DOHH2 (cell line): ENCODE measurements at regions not wholly inside any gene's neighbourhood (a gene's known extent, or its start where the extent isn't known, plus 50 kb on each side); places are given as distances from the start of the nearest gene placed in this dataset.

Experiments used
- EZH2phosphoT487 ChIP-seq: fragments of 200-600 bp; sonication (generic); IDR thresholded peaks from 2 replicates; pipeline ENCODE4 v1.6.1; 2017; ENCODE audit warnings: borderline replicate concordance, mild to moderate bottlenecking, antibody characterized with exemption, low read length, moderate library complexity, mixed read lengths
- TF ChIP-seq, protein P1 (sequence below): fragments of 200-600 bp; sonication (generic); IDR thresholded peaks from one replicate; pipeline ENCODE4 v1.5.1; 2014; ENCODE audit warnings: antibody characterized with exemption, mild to moderate bottlenecking, low read depth, low read length; ENCODE audit not compliant: poor library complexity, severe bottlenecking

DNA sequence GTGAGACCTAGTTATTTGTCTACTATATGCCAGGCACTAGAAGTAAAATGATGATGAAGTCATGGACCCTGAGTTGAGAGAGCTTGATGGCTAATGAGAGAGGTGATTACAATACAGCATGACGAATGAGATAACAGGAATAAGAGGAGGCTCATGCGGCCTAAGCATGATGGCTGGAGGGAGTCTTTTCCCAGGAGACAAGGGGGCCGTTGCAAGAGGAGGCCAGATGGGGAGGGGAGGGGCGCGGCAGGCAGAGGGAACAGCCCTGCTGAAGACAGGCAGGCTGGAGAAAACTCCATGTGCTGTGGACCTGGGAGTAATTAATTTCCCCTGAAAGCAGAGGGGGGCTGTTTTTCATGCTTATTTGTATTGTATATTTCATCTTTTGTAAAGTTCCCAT lies 144.7 kb upstream of the RFLNA start:
- TF ChIP-seq EZH2phosphoT487, result no peak
- TF ChIP-seq, protein P1, sequence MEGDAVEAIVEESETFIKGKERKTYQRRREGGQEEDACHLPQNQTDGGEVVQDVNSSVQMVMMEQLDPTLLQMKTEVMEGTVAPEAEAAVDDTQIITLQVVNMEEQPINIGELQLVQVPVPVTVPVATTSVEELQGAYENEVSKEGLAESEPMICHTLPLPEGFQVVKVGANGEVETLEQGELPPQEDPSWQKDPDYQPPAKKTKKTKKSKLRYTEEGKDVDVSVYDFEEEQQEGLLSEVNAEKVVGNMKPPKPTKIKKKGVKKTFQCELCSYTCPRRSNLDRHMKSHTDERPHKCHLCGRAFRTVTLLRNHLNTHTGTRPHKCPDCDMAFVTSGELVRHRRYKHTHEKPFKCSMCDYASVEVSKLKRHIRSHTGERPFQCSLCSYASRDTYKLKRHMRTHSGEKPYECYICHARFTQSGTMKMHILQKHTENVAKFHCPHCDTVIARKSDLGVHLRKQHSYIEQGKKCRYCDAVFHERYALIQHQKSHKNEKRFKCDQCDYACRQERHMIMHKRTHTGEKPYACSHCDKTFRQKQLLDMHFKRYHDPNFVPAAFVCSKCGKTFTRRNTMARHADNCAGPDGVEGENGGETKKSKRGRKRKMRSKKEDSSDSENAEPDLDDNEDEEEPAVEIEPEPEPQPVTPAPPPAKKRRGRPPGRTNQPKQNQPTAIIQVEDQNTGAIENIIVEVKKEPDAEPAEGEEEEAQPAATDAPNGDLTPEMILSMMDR, result no peak
